Omental fat pad (tissue), 3 donors: ENCODE measurements at regions not wholly inside any gene's neighbourhood (a gene's known extent, or its start where the extent isn't known, plus 50 kb on each side); places are given as distances from the start of the nearest gene placed in this dataset. TPM values are rescaled to one million over a fixed set of nuclear protein-coding genes. Genes with fewer than 3 reads are reported as not detected.

Experiments
- ATAC-seq: fragments of 150-250 bp; one replicate; pipeline ENCODE4 v1.9.1; 2016; ENCODE audit warnings: mild to moderate bottlenecking, moderate library complexity; ENCODE audit not compliant: low FRiP score
- DNase-seq: peaks from one replicate; pipeline ENCODE4 v3.0.0-alpha.2; 2019; ENCODE audit warnings: low spot score
- CTCF ChIP-seq, 3 donors: fragments of 450-650 bp; IDR thresholded peaks; one replicate each; pipeline ENCODE4 v1.5.1; 2016 to 2017; ENCODE audit warnings: antibody characterized with exemption in 3 of 3, mild to moderate bottlenecking in 3 of 3, moderate library complexity in 2 of 3
- small RNA-seq: library from RNA; depleted of rRNA; stranded (forward); fragments of <200 nt; gene quantifications from one replicate; pipeline ENCODE3, GENCODE V24; 2016

GRCh38 chr3:87329065-87329464 lies 52.7 kb upstream of the POU1F1 start:
- DNase-seq (no peak), ATAC-seq (no peak)
- no peak for TF ChIP-seq CTCF (IDR thresholded peaks at IDR 0.05)

Small RNAs in the stretch of these regions (small RNA-seq; reads per million reads assigned to genes)
- not detected for gene RNU6-873P
- gene RNU6ATAC6P: not detected
